Mesenteric fat pad (tissue), 1 donor: ENCODE measurements at regions not wholly inside any gene's neighbourhood (a gene's known extent, or its start where the extent isn't known, plus 50 kb on each side); places are given as distances from the start of the nearest gene placed in this dataset.
A peak's percentile ranks its signal among the peaks of the same experiment; 100 is the strongest.
"Not testable (repeated sequence)": the region's sequence is repeated elsewhere in the genome, so short reads cannot be mapped to it uniquely, and the experiment has no call there.

Experiments
- DNase-seq: peaks from one replicate; pipeline ENCODE4 v3.0.0-alpha.2; 2020; ENCODE audit warnings: low spot score
- donor health status: DM: yes; HTN: yes; CAD: no.

DNA sequence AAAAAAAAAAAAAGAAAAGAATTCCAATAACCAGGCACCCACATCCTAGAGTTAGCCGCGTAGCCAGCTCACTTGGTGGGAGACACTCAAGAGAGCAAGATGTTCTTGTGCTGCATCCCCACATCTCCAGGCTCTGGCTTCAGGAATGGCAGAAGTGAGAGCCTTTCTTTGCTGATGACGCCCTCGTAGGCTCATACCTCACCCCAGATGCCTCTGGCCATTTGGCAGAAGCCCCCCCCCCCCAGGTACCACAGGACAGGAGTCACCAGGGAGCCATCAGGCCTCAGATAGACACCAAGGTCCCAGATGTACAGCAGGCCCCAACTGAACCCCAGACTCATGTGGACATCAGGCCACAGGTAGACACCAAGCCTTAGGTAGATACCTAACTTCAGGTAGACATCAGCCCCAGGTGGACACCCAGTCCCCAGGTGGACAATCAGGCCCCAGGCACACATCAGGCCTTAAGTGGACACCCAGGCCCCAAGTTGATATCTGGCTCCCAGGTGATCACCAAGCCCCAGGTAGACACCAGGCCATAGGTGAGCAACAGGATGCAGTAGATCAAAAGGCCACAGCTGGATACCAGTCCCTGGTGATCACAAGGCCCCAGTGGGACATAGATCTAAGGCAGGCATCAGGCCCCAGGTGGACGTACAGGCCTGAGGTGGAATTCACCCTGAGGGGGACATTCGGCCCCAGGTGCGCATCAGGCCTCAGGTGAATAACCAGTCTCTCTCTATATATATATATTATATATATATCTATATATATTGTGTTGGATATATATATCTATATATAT lies 202.5 kb downstream of the POTEM start:
- not testable (repeated sequence) for DNase-seq

DNA sequence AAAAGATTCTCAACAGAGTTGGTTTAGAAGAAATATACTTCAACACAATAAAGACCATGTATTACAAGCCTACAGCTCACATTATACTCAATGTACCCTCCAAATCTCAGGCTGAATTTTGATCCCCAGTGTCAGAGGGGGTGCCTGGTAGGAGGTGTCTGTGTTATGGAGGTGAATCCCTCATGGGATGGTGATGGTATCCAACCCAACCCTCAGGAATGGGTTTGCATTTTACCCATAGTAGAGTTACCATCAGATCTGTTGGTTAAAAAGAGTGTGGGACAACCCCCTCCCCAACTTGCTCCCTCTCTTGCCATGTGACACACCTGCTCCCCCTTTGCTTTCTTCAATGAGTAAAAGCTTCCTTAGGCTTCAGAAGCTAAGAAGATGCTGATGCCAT lies 205.5 kb downstream of the POTEM start:
- DNase-seq, result not testable (repeated sequence)

DNA sequence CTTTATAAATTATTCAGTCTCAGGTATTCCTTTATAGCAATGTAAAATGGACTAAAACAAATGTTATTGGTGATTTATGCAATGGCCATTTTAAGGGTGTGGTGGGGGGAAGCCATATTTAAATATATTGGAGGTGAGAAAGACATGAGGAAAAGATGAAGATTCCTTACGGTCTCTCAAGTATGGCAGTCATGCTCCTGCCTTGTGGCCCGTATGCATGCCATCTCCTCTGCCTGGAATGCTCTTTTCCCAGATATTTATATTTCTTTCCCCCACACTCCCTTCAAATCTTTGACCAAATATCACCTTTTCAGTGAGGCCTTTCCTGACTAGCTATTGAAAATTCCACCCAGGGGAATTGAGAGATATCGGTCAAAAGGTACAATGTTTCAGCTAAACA lies 206.0 kb downstream of the POTEM start:
- DNase-seq, result not testable (repeated sequence)

DNA sequence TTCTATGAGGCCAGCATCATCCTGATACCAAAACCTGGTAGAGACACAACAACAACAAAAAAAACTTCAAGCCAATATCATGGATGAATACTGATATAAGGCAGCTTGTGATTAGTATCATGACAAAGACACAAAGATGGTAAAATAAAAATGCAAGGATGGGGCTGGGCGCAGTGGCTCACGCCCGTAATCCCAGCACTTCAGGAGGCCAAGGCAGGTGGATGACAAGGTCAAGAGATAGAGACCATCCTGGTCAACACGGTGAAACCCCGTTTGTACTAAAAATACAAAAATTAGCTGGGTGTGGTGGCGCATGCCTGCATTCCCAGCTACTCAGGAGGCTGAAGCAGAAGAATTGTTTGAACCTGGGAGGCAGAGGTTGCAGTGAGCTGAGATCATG lies 210.2 kb downstream of the POTEM start:
- DNase-seq, result not testable (repeated sequence)

DNA sequence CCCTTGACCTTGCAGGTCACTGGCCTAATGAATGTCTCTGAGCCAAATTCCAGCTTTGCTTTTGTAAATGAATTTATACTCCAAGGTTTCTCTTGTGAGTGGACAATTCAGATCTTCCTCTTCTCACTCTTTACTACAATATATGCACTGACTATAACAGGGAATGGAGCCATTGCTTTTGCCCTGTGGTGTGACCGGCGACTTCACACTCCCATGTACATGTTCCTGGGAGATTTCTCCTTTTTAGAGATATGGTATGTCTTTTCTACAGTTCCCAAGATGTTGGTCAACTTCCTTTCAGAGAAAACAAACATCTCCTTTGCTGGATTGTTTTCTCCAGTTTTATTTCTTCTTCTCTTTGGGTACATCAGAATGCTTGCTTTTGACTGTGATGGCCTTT lies 213.1 kb downstream of the POTEM start:
- DNase-seq, result not testable (repeated sequence)

DNA sequence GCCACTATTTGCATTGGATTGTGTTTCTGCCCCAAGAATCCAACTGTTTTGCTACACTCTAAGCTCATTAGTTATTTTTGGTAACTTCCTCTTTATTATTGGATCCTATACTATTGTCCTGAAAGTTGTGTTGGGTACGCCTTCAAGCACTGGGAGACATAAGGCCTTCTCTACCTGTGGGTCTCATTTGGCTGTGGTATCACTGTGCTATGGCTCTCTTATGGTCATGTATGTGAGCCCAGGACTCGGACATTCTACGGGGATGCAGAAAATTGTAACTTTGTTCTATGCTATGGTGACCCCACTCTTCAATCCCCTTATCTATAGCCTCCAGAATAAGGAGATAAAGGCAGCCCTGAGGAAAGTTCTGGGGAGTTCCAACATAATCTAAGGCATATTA lies 213.6 kb downstream of the POTEM start:
- DNase-seq, result not testable (repeated sequence)

DNA sequence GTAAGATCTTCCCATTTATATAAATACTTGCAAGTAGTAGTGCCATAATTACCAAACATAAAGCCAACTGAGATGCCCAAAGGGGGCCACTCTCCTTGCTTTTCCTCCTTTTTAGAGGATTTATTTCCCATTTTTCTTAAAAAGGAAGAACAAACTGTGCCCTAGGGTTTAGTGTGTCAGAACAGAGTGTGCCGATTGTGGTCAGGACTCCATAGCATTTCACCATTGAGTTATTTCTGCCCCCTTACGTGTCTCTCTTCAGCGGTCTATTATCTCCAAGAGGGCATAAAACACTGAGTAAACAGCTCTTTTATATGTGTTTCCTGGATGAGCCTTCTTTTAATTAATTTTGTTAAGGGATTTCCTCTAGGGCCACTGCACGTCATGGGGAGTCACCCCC lies 227.9 kb downstream of the POTEM start:
- DNase-seq, result not testable (repeated sequence)

DNA sequence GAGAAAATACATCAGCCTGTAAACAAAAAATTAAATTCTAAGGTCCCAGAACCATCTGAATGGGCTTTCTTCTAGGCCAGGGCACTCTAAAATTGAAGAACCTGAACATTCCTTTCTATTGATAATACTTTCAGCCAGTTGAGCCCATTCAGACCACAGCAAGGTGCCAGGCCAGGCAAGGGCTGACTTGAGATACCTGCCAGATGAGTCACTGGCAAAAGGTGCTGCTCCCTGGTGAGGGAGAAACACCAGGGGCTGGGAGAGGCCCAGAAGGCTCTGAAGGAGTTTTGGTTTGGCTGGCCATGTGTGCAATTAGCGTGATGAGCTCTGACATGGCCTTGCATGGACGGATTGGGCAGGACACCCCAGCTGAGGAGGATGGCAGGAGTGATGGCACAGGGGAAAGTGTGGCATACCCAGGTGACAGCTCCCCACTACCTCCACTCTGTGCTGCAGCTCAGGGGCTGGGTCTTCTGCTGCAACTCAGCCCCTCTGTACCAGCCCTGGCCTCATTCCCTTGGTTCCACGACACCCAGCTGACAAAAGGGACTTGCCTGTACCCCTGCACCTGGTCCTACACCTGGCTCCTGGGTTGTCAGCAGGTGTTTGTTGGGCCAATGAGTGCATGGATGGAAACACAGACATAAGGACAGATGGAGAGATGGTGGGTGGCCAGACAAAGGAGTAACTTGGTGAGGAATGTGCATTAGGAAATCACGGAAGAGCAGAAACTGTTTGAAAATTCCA lies 230.4 kb downstream of the POTEM start:
- not testable (repeated sequence) for DNase-seq

DNA sequence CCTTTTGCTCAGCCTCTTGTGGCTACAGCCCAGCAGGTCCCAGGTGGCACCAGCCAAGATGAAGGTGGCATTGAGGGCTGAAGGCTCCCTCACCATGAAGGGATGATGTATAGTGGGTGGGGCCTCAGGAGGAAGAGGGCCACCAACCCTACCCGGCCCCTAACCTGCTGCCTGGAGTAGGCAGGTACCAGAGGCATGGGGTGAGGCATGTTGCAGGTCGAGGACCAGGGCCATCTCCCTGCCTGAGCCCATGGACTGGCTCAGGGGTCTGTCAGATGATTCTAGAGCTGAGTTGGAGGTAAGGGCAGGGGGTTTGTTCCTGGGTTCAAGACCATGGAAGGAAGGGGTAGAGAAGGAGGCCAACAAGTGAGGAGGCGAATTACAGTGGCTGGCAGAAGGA lies 231.1 kb downstream of the POTEM start:
- peak; percentile 81 for DNase-seq

DNA sequence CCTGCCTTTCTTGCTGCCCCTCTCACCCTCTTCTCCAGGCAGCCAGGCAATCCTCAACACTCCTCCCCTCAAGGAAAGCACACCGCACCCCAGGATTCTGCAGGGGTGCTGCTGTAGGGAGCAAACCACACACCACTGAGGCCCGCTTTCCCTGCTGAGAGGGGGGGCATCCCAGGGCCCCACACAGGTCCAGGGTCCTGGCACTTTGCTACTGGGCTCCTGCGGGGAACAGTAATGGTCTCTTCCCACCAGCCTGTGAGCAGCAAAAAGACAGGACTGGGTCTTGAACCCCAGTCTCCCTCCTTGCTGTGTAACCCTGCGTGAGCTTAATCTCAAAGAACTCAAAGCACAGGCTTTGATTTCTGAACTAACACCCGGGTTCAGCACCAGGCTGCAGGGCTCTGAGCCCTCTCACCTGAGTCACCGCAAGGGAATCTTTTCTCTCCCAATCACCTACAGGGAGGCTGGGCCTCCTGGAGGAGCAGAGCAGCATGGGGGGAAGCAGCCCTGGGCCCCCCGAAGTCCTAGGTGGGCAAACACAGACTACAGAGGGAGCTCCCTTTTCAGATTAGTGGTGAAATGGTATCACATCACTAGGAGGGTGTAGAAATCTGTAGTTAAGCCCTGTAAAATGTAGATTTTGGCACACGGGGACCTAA lies 232.6 kb downstream of the POTEG start:
- peak; percentile 76 for DNase-seq

DNA sequence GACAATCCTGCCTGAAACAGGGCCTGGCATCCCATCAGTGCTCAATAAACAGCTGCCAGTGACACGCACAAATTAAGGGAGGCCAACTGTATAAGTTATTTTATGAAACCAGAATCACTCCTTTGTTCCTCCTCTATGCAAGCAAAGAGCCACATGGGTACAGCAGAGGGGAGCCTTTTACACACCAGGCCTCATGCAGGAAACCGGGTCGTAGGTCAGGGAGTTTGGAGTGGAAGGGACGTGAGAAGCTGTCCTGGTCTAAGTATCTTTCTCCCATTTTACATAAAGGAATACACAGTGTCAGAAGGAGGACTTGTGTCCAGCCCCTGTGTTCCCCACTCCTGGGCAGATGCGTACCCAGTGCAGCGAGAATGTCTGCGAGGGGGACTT lies 232.1 kb downstream of the POTEG start:
- DNase-seq, result not testable (repeated sequence)

DNA sequence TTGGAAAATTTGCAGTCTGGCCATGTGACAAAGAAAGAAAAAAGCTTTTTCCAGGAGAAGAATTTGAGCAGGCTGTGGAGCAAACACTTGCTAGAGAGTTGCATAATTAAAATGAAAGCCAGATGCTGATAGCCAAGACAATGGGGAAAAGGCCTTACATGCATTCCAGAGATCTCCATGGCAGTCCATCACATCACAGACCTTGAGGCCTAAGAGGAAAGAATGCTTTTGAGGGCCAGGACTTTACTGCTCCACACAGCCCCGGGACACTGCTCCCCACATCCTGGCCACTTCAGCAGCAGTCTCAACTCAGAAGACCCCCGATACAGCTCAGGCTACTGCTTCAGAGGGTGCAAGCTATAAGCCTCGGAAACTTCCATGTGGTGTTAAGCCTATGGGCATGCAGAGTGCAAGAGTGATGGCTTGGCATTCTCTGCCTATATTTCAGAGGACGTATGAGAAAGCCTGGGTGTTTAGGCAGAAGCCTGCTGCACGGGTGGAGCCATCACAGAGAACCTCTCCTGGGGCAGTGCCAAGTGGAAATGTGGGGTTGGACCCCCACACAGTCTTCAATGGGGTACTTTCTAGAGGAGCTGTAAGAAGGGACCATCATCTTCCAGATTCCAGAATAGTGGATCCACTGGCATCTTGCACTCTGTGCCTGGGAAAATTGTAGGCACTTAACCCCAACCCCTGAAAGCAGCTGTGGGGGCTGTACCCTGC lies 230.7 kb downstream of the POTEG start:
- not testable (repeated sequence) for DNase-seq

DNA sequence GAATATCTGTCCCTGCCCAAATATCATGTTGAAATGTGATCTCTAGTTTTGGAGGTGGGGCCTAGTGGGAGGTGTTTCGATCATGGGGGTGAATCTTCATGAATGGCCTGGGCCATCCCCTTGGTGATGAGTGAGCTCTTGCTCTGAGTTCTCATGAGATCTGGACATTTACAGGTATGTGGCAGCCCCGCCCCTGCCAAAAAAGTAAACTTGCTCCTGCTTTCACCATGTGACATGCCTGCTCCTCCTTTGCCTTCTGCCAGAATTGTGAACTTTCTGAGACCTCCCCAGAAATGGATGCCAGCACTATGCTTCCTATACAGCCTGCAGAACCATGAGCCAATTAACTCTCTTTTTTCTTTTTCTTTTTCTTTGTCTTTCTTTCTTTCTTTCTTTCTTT lies 229.3 kb downstream of the POTEG start:
- DNase-seq, result not testable (repeated sequence)

DNA sequence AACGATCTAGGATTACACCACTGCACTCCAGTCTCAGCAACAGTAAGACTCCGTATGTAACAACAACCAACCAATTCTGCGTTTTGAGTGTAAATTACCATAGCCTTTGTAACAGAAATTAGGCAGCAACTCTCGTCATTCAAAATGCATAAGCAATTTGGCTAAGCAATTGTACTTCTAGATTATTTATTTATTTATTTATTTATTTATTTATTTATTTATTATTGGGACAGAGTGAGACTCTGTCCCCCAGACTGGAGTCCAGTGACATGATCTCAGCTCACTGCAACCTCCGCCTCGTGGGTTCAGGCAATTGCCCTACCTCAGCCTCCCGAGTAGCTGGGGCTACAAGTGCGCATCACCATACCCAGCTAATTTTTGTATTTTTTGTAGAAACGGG lies 217.7 kb downstream of the POTEG start:
- DNase-seq, result not testable (repeated sequence)

DNA sequence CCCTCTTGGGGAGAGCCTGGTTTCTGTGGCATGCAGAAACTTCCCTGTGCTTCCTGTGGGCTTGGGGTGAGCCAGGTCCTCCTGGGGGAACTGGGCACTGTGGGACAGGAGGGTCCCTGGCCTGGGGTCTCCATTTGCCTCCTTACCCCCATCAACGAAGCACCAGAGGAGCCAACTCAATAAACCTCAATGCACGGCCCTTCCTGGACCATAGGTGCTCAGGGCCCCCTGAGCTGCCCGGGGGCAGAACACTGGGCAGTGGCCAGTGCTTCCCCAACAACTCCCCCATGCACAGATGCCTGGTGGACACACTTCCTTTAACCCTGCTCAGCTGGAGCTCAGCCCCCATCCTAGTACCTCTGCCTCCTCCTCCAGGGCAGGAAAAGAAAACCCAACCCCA lies 214.7 kb downstream of the POTEG start:
- DNase-seq, result not testable (repeated sequence)

DNA sequence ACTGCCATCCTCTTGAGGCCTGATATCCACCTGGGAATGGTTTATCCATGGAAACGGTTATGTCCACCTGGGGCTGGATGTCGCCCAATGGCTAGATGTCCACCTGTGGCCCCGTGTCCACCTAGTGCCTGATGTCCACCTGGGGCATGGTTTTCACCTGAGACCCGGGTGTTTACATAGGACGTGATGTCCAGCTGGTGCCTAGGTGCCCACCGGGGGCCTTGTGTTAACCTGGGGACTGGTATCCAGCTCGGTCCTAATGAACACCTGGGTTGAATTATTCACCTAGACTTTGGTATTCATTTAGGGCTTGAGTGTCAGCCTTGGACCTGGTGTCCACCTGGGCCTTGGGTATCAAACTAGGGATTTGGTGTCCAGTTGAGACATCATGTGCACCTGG lies 202.7 kb downstream of the POTEG start:
- not testable (repeated sequence) for DNase-seq

DNA sequence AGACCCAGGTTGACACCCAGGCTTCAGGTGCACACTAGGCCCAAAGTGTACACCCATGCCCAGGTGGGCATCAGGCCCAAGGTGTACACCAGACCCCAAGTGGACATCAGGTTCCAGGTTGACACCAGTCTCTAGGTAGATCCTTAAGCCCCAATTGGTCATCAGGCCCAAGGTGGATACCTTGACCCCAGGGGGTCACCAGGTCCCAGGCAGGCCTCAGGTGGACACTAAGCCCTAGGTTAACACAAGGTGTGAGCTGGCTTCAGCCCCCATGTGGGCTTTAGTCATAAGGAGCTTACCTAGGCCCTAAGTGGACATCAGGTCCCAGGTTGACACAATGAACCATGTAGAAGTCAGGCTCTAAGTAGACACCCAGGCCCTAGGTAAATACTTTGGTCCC lies 200.1 kb downstream of the POTEG start:
- DNase-seq, result not testable (repeated sequence)

DNA sequence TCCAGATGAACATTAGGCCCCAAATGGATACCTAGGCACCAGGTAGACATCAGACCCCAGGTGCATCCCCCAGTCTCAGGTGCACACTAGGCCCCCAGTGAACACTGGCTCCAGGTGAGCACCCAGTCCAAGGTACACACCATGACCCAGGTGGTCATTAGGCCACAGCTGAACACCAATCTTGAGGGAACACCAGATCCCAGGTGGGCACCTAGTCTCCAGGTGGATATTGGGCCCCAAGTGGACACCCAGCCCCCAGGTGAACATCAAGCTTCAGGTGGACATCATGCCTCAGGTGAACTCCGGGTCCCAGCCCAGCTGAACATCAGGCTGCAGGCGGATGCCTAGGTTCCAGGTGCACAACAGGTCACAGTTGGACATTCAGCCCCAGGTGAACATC lies 196.5 kb downstream of the POTEG start:
- peak; percentile 65 for DNase-seq

DNA sequence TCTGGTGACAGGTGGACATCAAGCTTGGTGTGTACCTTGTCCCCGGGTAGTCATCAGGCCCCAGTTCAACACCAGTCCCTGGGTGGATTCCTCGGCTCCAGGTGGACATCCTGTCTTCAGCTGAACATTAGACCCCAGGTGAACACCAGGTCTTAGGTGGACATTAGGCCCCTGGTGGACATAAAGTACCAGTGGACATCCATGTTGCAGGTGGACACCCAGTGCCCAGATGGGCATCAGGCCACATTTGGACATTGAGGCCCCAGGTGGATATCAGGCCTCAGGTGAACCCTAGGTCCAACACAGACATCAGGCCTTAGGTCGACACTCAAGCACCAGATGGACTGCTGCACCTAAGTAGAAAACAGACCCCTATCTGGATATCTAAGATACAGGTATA lies 195.6 kb downstream of the POTEG start:
- peak; percentile 12 for DNase-seq

DNA sequence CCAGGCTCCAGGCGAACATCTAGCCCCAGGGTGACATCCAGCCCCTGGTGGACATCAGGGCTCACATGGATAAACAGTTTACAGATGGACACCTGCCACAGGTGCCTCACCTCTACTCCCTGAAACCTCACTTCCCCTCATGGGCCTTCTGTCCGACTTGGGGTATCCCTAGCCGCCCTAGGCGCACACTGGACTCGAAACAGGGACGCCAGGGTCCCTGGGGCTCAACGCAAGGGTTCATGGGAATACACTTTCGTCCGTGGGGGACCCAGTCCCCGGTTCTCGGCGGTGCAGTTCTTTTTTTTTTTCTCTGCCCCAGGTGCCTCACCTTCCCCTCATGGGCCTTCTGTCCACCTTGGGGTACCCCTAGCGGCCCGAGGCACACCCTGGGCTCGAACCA lies 194.2 kb downstream of the POTEG start:
- DNase-seq, result peak; percentile 55

DNA sequence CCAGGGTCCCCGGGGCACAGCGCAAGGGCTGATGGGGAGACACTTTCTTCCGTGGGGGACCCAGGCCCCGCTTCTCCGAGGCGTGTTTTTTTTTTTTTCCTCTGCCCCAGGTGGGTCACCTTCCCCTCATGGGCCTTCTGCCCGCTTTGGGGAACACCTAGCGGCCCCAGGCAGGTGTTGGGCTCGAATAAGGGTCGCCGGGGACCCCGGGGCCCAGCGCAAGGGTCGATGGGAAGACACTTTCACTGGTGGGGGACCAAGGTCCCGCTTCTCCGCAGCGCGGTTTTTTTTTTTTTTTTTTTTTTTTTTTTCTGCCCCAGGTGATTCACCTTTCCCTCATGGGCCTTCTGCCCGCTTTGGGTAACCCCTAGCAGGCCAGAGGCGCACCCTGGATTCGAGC lies 193.8 kb downstream of the POTEG start:
- not testable (repeated sequence) for DNase-seq
